Cardiac septum (tissue), 1 donor: ENCODE measurements at regions not wholly inside any gene's neighbourhood (a gene's known extent, or its start where the extent isn't known, plus 50 kb on each side); places are given as distances from the start of the nearest gene placed in this dataset.
"Not testable (repeated sequence)": the region's sequence is repeated elsewhere in the genome, so short reads cannot be mapped to it uniquely, and the experiment has no call there.

ENCODE experiments used
- DNase-seq: peaks from one replicate; pipeline ENCODE4 v3.0.0-alpha.2; 2020; ENCODE audit warnings: low spot score
- intact Hi-C: fragments of 100-400 bp; cut with DNase I; formaldehyde crosslinking; loops from one replicate; pipeline ENCODE4 v1.14.0; 2022
- donor health status: DM: no; HTN: no; CAD: no.

DNA sequence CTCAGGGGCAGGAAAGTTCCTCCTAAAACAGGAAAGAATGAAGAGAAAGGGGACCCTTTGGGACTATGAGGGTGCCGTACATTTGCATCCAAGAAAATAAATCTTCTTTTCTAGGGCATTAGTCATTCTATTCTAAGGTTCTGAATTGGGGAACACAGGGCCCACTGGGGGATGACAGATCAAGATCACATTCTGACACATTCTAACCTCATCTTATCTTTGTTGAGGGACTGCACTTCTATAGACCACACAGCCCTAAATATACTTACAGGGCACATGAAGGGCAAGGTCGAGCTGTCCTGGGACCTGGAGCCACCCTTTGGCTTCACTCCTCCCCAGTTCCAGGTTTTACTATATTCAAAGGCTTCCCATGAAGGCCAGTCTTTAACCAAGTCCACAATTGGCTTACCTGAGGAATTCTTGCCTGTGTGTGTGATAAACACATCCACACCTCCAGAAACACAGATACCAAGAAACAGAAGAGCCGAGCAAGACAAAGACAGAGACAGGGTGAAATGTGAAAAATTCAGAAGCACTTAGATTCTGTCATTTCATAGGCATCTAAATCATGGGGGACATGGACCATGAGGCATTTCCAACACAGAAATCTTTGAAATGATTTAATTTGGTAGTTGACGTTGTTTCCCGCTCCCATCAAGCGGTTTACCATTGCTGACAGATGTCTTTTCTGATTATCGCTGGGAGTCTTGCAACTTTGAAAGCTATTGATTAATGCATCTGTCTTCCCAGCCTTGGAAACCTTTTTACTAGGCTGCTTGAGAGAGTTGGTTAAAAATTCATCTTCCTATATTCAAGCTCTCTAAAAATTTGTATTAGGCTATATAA lies 75.8 kb downstream of the CCDC71L start:
- intact Hi-C loops, result no loop called here
- no peak for DNase-seq

DNA sequence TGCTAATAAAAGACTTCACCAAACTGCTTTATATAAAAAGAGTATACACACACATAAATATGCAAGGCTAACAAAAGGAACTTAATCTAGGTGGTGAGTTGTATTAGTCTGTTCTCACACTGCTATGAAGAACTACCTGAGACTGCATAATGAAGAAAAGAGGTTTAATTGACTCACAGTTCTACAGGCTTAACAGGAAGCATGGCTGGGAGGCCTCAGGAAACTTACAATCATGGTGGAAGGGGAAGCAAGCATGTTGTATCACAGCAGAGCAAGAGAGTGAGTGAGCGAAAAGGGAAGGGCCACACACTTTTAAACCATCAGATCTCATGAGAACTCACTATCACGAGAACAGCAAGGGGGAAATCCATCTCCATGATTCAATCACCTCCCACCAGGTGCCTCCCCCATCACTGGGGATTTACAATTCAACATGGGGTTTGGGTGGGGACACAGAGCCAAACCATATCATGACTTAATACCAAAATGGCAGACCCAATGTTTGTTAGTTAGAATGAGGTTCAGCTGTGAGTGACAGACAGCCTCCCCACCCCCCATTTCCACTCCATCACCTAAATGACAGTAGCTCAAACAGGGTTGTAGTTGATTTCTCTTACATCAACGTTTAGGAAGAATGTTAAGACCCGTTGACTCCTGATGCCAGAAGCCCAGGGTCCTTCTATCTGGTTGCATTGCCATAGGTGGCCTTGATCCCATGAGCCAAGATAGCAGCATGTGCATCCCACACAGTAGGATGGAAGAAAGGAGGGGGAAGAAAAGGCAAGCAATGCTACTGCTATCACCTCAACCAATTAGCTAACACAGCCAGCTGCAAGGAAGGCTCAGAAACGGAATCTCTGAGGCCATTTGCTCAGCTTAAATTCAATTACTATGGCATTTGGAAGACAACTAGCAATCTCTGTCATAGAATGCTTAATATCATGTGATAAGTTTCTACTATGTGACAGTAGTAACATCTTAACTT lies 77.0 kb downstream of the CCDC71L start:
- intact Hi-C loops, result no loop called here
- no peak for DNase-seq

DNA sequence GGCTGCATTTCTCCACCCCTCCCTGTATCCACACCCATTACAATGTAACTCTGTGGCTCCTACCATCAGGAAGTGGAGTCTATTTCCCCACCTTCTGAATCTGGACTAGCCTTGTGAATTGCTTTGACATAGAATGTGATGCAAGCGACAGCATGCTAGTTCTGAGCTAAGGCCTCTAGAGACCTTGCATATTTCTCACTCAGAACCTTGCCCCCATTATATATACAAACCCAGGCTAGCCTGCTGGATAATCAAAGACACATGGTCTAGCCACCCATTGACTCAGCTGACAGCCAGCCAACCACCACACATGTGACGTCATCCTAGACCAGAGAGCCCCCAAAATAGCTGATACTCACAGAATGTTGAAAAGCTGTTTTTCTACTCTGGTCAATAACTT lies 77.9 kb downstream of the CCDC71L start:
- intact Hi-C loops, result no loop called here
- DNase-seq, result no peak

DNA sequence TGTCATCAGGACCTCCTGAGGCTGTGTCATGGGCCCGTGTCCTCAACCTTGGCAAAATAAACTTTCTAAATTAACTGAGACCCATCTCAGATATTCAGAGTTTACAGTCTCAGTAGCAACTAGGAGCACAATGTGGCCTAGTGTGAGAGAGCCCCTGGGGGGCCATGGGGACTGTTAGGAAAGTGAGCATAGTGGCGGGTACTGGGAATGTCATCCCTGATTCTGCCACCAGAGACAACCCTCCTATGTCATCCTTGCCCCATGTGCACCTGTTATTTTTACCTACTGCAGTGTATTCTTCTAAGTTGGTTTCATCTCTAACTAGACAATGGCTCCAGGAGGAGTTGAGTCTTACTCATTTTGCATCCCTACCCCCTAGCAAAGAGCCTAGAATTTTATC lies 78.6 kb downstream of the CCDC71L start:
- intact Hi-C loops, result no loop called here
- no peak for DNase-seq

DNA sequence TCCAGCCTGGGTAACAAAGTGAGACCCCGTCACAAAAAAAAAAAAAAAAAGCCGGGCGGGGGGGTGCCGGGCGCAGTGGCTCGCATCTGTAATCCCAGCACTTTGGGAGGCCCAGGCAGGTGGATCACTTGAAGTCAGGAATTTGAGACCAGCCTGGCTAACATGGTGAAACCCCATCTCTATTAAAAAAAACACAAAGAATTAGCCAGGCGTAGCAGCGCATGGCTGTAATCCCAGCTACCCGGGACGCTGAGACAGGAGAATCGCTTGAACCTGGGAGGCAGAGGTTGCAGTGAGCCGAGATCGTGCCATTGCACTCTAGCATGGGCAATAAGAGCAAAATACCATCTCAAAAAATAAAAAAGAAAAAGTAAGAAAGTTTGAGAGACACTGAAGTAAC lies 81.9 kb downstream of the CCDC71L start:
- DNase-seq, intact Hi-C loops: not testable (repeated sequence)

DNA sequence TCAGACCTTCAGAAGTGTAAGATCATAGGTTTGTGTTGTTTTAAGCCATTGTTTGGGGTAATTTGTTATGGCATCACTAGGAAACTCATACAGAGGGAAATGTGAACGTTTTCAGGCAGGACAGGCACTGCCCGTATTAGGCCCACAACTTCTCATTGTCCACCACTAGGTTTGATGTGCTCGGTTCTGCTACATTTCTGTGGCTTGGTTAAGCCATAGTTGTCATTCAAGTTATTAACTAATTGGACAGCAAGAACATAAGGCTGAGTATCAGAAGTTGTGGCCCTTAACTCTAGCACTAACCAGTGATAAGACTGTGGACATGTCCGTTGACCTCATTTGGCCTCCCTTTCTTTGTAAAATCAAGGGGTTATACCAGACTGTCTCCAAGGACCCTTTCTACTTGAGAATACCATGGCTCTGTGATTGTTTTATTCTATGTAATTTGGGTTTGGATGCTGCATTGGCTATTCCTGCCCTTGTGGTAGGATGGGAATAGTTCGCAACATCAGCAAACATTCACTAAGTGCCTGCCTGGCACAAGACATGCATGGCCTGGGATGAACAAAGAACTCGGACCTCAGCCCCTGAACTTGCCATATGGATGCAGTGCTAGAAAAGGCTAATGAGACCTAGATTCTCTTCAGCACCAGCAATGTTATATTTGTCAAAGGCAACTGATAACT lies 85.7 kb downstream of the CCDC71L start:
- intact Hi-C loops, result no loop called here
- no peak for DNase-seq

DNA sequence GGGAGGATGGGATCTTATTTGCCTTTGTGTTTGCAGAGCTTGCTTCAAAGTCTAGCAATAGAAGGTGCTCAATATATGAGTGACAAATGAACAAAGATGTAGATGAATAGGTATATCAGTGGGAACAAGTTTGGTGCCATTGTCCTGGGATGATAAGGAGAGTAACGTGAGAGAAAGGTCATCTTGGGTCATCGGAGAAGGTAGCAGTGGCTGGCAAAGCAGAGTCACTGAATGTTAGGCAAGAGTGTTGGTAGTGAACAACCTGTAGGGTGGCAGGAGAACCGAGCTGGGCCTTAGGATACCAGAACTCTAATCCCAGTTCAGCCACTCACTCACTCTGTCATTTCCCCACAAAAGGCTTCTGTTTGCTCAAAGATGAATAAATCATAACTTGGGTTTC lies 87.2 kb downstream of the CCDC71L start:
- DNase-seq, result no peak
- intact Hi-C loops, result no loop called here

DNA sequence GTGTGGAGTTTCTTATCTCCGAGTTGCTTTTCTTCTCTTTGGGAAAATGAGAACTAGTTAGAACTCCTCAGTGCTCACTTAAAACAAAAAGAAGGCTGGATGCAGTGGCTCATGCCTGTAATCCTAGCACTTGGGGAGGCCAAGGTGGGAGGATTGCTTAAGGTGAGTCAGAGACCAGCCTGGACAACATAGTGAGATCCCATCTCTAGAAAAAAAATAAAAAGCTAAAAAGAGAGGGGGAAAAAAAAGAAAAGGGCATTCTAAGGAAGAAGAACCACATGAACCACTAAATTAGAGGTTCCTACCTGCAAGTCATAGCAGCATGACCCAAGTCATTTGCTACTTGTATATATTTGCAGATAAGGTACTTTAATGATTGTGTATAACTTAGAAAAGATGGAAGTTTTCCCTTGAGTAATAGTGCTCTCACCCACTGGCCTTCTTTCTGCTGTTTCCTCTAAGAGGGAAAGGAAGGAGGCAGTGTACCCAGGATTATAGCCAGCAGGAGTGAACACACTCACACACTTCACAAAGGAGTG lies 87.8 kb downstream of the CCDC71L start:
- DNase-seq, result no peak
- intact Hi-C loops, result no loop called here

DNA sequence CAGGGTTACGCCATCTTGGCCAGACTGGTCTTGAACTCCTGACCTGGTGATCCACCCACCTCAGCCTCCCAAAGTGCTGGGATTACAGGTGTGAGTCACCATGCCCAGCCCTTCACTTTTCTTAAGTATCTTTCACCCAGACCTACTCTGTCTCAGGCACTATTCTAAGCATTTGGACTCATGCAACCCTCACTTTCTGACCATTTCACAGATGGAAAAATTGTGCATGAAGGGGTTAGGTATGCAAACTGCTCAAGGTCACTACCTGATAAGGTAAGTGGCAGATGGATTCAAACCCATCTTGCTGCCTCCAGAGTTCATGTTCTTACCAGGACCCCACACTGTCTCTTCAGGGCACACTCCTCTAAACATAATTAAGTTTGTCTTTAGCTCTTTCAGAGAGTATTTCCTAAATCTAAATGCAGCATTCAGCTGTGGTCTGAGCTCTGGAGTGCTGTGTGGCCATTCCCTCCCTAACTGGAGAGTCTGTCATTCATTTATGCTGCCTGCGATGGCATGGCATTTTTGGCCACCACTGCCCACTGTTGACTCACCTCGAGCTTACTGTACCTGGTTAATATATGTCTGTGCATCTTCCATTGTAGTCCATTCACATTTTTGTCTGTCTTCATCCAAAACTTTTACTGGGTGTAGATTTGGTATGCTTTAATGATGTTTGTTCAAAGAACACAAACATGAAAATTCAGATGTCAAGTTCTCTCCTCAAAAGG lies 88.4 kb downstream of the CCDC71L start:
- intact Hi-C loops, result no loop called here
- DNase-seq, result no peak

DNA sequence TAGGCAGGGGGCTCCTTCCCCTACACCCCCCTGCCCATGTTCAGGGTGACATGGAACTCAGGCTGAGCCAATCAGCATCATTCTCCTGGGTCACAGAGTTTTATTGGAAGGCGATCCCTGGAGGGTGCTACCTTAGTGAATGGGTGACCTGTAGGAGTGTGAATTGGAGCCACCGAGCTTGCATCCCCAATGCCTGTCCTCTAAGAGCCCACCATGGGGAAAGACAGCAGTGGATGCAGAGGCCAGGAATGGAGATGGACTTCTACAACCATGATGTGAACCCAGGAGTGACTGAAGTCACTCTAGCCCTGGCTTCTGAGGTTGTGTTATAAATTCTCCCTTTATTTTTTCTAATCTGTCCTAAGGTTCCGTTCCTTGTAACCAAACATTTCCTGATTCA lies 89.4 kb downstream of the CCDC71L start:
- DNase-seq, result no peak
- intact Hi-C loops, result no loop called here

DNA sequence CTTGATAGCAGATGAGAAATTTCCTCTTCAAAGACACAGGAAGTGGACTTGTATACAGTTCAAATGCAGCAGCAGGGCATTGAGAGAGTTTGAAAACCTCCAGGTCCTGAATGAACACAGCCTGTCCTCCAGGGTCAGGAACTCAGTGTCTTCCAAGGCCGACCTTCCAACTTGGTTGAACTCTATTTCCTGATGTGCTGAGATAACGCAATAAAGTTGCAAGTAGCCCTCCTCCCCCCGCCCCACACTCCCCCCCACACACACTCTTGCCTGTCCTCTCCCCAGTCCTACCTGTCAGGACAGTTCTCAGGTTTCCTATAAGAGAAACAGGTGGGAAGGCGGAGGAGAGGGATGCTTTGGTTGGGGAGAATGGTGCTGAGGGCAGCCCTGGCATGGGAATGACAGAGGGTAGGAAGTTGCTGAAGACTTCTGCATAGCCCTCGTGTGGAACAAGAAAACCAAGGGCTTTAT lies 90.0 kb downstream of the CCDC71L start:
- intact Hi-C loops, result no loop called here
- no peak for DNase-seq

DNA sequence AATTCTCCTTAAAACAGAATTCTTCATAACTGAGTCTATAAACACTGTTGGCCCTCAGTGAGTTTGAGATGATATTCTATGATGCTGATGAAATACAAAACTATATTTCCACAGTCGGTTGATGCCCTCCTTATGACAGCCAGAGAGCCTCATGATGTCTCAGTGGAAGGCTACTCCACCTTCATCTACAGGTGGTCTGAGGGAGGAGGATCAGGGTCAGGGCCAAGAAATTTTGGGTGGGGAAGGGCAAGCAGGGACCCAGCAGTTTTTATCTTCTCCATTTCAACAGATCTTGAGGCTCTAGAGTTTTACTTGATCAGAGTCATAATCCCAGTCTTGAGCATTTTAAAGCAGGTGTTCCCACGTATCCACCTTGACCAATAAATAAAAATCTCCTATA lies 90.8 kb downstream of the CCDC71L start:
- intact Hi-C loops, result no loop called here
- DNase-seq, result no peak

DNA sequence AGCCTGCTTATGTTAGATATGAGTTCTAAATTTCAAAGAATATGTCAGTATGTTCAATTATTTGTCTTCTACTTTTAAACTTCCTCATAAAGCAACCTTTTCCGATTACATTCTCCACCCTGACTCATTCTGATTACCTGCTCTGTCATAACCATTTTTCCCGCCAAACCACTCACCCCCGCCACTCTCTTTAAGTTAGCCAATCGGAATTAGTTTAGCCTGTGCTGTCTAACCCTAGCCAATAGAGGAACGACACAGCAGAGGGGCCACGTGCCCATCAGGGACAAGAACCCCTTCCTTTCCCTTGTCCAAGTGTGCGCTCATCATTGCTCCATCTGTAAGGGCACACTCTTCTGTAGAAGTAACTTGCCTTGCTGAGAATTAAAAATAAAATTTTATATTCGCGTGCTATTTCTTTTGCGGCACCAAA lies 91.4 kb downstream of the CCDC71L start:
- intact Hi-C loops, result no loop called here
- no peak for DNase-seq

DNA sequence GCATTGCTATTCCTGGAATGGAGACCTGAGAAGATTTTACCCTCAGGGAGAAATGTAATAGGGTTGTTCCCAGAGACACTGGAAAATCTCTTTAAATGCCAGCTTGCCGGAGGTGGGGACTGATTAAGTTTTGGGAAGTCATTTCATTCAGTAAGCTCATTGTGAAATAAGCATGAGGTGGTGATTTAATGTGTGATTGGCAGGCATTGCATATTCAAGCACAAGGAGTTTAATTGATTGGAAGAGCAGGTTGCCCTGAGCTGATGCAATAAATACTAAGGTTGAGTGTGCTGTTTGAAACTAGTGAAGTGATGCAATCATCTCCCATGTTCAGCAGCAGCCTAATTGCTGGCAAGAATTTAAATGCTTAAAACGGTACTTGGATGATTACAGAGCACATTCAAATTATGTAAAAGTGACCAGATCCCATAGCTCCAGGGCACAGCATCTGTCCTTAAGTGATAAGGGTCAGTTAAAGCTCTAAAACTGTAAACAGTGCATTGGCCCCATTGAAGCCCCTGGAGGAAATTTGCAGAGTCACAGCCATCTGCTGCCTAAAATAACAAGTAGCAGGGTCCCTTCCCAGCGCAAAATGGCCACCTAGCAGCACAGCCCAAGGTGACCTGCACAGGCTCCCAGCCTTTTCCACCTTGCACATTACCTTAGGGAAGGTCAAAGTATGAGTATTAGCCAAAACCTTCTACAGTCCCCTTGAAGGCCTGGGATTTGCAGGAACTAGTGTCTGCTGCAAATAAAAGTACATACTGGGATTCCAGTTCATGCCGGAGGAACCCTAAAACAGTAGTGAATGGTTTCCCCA lies 92.1 kb downstream of the CCDC71L start:
- intact Hi-C loops, result no loop called here
- no peak for DNase-seq

DNA sequence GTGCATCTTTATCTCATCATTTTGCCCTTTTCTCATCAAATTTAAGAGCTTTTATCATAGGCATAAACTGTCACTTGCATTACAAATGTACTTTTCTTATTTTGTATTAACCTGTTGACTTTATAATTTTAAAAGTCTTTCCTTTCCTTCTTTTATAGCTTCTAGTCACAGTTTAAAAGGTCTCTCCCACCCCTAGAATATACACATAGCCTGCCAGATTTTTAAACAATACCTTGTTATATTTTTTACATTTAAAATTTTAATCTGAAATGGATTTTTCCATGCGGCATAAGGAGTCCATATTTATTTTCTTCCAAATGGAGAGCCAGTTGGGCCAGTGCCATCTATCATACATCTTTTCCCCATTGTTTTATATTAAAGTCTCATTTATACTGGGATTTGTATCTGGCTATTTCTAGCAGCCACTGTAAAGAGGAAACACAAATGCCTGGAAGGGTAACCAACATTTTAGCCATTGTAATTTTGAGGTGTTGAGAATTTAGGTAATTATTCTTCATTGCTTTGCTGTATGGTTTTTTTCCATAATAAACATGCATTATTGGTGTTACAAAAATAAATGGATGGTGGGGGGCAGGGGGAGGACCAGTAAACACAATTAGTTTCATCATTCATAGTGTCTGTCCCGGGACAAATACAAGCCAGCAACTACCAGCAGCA lies 92.8 kb downstream of the CCDC71L start:
- intact Hi-C loops, result no loop called here
- no peak for DNase-seq

DNA sequence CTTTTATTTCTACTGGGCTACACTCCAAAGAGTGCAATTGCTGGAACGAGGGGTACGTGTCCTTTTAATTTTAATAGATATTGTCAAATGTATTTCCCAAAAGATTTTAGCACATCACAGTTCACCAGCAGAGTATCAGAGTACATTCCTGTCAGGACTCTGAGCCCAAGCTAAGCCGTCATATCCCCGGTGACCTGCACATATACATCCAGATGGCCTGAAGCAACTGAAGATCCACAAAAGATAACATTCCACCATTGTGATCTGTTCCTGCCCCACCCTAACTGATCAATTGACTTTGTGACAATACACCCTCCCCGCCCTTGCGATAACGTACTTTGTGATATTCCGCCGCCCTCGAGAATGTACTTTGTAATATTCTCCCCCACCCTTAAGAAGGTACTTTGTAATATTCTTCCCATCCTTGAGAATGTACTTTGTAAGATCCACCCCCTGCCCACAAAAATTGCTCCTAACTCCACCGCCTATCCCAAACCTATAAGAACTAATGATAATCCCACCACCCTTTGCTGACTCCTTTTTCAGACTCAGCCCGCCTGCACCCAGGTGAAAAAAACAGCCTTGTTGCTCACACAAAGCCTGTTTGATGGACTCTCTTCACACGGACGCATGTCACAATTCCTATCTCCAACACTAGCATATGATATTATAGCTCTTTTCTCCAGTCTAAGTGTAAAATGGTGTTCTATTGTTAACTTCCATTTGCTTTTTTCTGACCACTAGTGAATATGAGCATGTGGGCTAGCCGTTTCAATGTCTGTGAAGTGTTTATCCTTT lies 93.6 kb downstream of the CCDC71L start:
- intact Hi-C loops, DNase-seq: not testable (repeated sequence)

DNA sequence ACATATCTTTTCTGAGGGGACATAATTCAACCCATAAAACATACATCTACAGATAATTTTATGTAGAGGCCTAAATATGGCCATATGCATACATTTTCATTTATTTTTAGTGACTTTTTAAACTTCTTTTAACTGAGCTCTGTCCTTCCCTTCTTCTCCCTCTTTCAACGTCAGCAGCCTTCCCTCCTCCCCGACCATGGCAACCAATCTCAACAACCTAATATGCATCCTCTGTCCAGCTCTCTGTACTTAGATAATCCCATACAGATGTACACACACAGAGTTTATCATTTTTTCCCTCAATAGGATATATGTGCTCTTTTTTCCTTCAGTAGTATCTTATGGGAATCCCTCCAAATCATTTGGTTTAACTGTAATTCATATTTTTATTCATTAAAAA lies 94.3 kb downstream of the CCDC71L start:
- intact Hi-C loops, result no loop called here
- no peak for DNase-seq
